Hematopoietic multipotent progenitor cell treated with erythropoietin and hydrocortisone succinate and interleukin-3 and kit ligand, for 17 days (in vitro differentiated cells): ENCODE measurements at regions not wholly inside any gene's neighbourhood (a gene's known extent, or its start where the extent isn't known, plus 50 kb on each side); places are given as distances from the start of the nearest gene placed in this dataset.

Experiments used
- DNase-seq: peaks from one replicate; pipeline ENCODE4 v3.0.0-alpha.2; 2015; ENCODE audit warnings: low spot score

DNA sequence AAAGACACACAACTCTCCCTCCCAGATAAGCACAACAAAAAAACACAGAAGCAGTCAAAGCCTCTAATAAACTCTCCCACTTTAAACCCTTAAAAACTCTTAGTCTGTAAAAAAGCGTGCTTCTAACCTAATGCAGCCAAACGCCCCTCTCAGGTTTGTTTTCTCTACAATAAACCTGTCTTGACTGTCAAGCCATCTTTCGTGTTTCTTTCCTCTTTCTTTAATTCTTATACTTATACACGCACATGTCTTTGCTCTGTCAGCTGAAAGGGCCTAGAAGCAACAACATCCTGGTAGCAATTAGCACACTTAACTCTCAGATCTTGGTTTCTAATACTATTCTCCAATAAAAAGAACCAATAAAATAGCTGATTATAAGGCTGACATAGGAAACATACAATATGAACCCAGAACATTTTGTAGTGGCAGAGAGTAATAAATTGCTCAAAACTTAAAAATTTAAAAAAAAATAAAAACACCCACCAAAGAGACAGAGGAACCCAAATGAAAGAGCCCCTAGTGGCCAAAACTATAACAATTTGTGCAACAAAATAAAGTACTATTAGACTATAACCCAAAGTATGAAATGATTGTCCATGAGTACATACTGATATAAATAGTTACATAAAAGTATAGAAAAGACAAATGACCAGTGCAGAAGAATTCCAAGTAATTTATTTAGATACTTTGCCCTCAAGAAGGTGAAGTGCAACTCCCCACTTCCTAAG, 440.4 kb upstream of the ADGRL3 start:
- DNase-seq: no peak

DNA sequence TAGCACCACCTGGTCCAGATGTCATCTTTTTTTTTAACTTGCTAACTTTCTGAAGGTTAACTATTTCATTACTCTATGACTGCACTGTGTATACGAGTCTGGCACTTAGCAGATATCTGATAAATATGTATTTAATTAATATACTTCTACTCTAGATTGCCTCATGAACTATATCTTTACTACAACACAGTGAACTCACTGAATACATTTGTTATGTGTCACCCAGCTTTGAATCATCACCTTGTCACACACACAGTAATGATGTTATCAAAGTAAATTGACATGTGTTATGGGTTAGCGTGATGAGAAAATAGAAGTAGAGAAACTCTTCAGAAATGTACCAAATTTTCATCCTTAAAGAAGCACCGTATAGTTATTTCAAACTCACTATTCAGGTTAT, 419.3 kb upstream of the ADGRL3 start:
- DNase-seq: no peak

DNA sequence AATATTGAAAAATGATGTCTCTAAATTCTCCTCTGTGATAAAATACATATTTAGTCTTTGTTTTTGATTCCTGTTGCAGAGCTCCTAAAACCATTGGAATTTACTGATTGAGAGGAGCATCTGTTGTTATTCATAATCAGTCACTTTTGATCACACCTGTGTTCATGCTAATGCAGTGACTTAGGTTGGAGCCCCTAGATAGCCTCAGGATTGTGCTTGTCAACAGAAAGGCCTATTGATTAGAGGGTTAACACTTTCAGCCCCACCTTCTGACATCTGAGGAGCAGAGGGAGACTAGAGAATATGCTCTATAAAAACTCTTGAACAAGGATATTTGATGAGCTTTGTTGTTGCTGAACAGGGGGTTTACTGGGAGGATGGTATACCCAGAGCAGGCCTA, 409.5 kb upstream of the ADGRL3 start:
- no peak for DNase-seq

DNA sequence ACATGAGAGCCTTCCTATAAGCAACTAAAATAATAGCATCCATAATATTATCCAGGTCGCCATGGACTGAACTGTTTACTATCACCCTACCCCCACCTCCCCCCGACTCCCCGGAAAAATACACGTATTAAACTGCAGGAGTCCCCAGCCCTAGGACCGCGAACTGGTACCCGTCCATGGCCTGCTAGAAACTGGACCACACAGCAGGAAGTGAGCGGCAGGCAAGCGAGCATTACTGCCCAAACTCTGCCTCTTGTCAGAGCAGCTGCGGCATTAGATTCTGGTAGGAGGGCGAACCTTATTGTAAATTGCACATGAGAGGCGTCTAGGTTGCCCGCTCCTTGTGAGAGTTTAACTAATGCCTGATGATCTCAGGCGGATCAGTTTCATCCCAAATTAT, 405.8 kb upstream of the ADGRL3 start:
- no peak for DNase-seq

DNA sequence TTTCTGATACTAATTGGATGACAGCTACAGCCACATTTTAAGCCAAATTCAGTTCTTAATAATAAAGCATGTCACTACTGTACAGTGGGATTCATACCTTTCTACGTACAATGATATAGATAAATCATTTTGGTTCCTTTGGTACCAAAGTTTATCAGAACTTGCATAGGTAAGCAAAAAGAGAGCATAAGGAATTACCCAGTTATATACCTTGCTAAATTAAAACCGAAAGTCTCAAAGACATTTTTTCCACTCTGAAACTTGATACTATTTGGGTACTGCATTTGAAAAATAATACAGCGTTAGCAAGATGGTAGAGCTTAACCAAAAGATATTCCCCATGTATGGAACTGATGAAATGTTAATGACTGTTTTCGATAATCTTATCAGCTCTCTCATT, 400.9 kb upstream of the ADGRL3 start:
- DNase-seq: no peak

DNA sequence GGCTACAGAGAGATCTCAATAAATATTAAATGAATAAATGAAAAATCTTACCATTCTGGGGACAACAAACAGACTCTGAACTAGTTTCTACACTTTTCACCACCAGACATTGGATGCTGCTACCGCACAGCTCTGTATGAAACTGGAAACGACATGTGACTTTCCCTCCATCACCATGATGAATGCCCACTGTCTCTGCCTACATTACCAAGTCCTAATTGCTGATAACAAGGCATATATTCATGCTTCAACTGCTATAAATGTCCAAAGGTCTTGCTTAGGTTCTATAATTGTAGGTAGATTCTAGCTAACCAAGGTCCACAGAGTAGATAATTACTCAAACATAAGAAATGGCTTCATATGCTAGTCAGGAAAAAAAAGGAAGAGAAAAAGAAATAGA, 399.4 kb upstream of the ADGRL3 start:
- DNase-seq: no peak

DNA sequence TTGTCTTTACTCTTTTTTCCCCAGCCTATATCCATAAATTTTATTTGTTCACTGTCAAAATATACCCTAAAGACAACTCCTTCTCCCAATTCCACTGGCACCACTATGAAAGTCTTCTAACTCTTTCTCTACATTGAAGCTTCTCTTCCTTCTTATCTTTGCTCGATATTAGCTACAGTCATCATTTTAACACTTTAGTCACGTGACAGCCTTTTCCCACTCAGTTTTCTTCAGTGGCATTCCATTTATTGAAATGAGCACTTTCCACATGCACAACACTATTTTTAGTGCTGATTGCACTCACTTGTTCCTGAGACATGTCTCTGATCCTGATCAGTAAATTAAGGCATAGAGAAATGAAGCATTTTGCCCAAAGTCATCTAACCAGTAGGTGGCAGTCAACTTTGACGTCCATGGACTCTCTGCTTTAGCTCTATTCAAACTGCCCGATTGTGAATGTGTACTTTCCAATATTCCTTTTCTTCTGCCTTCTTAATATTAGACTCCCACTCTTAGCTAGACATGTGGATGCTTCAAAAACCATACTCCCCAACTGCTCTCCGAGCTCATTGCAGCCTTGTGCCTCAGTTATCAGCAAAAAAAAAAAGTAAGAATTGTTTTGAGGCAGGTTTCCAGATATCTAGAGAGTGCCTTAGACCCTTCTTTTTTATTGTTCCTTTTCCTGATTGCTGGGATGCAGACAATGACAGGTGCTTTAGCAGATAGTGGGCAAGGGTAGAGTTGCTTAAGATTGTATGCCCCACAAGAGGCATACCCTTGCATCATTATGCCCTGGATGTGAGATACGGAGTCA, 394.4 kb upstream of the ADGRL3 start:
- no peak for DNase-seq

DNA sequence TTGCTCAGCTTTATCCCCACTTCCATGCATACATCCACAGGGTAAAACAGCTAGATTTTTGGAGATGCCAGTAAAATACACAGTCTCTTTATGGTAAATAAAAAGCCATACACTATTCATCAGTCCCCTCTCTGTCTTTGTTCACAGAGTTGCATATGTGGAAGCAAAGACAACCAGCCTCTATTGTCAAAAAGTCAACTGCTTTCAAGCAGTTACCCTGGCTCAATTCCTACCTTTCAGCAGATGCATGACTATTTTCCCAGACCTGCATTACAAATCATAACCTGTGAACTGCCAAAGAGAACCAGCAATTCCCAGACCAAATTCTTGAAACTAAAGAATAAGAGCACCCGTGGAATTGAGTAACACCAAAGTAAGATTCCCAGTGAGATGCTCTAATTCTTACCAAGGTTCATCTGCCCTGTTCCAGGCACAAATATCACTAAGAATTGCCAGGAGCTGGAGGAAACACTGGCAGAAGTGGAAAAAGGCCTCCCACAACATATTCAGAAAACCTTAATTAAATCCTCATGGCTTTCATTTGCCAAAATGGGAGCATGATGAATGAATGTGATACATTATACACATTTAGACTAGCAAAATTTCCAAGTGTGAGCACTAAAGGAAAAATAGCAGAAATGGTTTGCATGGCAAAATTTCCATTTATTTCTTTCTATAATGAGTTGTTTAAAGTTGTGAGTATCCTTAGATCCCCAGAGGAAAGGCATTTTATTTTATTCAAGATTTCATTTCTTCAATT, 391.2 kb upstream of the ADGRL3 start:
- no peak for DNase-seq

DNA sequence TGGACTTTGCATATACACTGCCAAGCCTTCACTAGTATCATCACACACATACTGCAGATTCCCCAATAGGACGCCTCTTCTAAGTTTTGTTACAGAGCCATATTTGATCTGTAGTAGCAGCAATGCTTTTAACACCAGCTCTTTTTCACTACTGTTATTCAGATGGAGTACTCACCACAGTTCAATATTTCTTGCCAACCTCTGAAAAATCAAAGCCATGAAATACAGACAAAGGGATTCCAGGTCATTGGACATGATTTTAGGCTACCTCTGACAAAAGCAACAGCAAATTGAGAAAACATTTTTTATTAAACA, 390.7 kb upstream of the ADGRL3 start:
- DNase-seq: no peak

DNA sequence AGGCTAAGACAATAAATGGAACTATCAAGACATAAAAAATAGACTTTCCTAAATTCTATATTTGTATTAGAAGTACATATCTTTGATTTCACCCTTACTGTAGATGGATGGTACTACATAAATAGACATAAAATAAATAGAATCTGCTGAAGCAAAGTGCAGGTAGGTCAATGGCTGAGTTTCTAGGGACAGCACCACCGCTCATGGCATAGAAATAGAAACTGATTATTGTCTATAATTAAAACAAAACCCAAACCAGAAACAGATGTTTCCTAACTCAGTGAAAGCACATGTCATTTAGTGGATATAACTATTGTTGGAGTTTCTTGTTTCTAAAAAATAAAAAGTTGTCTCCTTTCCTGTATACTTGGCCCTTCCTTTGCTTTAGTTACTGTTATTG, 387.3 kb upstream of the ADGRL3 start:
- DNase-seq: no peak

DNA sequence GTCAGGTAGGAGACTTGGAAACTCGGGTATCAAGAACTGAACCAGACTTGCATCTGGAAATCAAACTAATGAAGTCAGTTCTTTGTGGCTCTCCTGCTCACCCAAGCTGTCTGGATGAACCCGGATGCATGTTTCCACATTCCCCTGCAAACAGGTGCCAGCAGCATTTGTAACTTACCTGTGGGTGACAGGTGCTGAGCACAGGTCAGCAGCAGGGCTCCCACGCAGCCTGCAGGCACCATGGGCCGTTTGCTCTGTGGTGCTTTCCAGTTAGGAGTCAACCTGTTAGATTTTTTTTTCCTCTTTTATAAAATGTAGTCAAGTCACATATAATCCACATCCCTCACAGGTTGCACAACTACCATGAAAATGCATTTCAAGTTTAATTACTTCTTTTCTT, 385.6 kb upstream of the ADGRL3 start:
- DNase-seq: no peak

DNA sequence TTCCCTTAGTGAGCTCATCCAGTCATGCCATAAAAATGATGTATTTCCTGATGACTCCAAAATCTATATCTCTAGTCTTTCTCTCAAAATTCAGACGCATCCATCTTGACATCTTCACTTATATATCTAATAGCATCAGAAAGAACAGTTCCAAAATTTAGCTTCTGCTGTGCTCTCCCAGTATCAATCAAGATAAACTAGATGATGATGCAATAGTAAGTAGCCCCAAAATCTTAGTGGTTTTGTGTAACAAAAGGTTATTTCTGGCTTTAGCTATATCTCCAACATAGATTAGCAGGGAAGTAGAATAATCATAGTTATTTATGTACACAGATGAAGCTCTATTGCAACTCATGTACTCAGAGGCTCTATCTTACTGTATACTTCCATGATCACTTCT, 382.5 kb upstream of the ADGRL3 start:
- DNase-seq: no peak

DNA sequence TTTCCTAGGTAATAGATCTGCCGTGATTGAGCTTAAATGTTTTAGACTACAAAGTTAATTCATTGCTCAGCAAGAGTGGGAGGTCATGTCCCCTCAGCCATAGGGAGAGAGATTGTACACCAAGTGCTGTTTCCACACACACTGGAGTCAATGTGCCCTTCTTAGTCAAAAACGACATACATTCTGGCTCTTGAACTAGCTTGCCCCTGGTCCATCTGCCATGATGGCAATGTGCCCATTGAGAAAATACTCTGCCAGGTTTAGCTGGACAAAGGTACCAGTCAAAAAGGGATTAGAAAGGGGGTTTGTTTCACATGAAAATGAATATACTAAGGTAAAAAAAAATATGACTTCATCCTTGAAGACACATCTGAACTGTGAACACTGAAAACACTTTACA, 377.1 kb upstream of the ADGRL3 start:
- no peak for DNase-seq

DNA sequence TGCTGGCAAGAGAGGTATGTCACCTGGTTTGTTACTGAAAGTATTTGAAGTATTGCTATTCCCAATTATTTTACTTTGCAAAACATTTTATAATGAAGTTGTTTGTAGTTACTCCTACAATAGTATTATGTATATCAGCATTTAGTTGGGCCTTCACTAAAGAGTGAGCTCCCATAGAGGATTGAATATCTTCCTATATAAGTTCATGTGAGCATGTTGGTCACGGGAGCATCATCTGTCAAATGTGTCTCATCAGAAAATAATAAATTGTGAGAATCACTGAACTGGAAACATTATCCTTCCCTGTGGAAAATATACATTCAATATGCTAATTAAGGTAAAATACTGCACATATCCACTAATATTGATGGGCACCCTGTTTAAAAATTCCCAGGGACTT, 360.1 kb upstream of the ADGRL3 start:
- DNase-seq: no peak

DNA sequence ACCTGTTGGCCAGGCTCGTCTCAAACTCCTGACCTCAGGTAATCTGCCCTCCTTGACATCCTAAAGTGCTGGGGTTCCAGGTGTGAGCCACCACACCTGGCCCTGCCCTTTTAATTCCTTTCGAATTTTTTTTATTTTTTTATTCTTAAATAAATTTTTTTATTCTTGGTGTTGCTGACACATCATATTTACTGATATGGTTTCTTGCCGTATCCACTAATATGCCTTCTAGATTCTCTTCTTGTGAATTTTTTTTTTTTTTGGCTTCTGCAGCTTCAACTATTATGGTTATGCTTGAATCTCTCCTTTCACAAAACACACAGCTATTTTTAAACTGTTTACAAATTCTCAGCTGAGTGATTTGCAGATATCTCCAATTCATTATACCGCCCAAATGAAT, 353.4 kb upstream of the ADGRL3 start:
- DNase-seq: no peak

DNA sequence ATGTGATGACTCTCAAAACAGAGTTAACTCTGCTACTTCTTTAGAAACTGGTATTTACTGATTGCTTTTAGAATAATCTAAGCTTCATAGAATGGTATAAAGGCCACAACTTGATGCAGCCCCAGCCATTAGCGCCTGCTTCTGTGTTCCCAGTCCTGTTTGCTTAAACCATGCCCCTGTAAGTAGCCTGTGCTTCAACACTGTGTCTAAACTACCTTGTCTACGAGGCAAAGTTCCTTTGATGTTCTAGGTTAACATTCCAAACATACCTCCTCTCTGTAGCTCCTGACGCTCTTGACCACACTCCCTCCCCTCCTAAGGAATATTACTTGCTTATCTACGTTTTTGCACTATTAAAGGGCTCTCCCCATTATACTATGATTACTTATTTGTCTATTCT, 352.5 kb upstream of the ADGRL3 start:
- no peak for DNase-seq

DNA sequence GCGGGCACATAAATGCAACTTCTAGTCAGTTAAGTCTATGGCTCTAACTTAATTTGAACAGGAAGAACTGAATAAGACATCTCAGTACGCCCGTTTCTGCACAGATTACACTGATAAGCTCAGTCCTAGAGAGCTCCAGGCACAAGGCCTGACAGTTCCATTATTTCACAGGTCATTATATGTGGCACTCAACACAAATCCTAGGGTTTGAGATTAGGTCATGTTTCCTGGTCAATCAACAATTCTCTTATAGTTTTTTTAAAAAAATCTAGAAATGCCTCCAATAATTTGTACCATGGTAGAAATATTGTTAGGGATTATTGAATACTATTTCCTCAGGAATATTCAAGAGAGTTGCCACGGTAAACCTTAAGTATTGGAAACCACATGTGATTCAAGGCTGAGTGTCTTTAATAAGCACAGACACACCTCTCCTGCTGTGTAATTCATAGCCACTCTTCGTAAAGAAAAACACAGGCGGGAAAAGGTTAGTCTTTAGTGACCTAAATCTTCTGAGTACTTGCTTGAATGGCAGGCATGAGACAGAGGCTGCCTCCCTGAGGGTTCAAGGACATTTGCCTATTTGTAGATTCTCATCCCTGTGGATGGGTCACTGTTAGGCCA, 342.9 kb upstream of the ADGRL3 start:
- no peak for DNase-seq

DNA sequence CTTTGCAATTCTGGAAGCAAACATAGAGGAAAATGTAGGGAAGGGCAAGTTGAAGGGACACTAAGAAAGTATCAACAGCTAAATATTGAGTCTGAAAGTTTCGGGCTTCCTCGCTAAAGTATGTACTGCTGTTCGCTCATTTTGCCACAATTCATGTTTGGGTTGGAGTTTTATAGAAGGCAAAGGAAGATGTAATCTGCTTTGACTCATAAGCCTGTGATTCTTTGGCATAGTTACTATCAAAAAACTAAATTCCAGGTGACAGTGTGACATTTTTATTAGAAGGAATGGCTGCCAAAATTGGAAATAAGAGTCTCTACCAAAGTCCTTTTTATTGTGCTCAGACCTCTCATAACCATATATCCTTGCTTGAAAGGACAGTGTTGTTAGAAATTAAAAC, 336.7 kb upstream of the ADGRL3 start:
- no peak for DNase-seq

DNA sequence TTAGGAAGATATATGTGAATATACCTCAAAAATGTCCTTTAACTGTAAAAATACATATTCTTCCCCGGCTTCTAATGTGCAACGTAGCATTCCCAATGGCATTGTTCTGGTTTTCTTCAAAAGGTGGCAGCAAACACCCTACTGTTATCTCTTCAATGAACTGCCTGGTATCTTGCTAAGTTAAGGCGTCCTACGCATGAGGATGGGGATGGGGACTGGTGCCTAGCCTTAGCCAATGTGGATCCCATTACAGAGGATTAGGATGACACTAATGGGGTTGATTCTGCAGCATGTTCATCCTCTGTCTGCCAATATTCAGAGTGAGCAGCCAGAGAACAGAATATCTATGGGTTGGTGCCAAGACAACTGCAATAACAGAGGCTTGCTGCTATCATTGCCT, 334.9 kb upstream of the ADGRL3 start:
- DNase-seq: no peak

DNA sequence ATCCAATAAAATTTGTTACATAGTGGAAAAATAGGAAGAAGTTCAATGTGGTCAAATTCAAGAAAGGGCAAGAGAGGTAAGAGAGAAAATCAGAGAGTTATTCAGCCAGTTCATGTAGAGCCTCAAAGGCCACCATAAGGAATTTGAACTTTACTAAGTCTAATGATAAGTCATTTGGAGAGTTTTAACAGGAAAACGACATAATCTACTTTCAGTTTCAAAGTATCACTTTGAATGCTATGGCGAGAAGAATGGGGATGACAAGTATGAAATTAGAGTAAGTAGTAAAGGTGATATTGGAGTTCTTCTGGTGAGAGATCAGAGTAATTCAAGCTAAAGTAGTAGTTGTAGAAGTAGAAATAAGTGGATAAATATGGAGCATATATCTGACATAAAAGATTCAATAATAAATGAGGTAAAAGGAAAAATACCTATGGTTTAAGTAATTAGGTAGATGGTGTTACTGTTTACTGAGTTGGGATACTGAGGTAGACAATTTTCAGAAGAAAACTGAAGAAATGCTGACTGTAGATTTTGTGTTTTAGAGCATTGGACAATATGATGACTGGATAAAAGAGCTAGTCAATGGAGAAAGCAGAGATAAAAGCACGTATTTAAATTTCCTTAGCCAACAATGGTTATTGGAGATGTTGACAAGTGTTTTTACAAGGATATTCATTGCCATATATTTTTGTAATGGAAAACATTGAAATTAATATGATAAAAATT, 331.7 kb upstream of the ADGRL3 start:
- DNase-seq: no peak

DNA sequence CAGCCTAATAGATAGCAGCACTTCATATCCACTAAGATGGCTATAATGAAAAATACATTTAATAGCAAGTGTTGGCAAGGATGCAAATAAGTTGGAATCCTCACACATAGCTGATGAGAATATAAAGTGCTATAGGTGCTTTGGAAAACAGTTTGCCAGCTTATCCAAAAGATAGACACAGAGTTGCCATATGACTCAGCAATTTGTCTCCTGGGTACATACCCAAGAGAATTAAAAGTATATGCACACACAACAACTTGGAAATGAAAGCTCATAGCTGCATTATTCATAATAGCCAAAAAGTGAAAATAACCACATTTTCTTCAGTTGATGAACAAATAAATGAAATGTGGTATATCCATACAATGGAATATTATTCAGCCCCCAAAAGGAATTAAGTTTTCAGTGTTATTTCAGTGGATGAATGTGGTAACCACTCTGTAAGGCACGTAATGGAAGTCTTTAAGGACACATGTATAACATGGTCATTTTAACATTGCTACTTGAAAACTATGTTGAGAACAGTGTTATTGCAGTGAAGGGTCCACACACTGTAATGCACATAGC, 320.9 kb upstream of the ADGRL3 start:
- DNase-seq: no peak

DNA sequence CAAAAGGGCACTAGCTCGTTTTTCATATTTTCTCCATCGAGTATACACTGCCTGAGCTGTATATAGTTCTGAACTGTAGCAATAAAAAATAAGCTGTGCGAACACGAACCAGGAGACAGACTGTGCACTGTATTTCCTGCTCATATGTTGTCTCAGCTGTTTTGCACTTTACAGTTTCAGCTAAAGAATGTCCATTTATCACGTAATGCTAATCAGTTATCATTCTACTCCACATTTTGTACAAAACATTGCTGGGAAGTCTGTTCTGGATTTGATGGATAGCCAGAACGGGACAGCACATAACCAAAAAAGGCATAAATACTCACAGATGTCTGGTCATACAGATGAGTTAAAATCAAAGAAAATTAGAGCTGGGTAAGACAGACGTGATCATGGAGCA, 315.5 kb upstream of the ADGRL3 start:
- no peak for DNase-seq
